ENCODE measurements at regions not wholly inside any gene's neighbourhood (a gene's known extent, or its start where the extent isn't known, plus 50 kb on each side); places are given as distances from the start of the nearest gene placed in this dataset.

DNA sequence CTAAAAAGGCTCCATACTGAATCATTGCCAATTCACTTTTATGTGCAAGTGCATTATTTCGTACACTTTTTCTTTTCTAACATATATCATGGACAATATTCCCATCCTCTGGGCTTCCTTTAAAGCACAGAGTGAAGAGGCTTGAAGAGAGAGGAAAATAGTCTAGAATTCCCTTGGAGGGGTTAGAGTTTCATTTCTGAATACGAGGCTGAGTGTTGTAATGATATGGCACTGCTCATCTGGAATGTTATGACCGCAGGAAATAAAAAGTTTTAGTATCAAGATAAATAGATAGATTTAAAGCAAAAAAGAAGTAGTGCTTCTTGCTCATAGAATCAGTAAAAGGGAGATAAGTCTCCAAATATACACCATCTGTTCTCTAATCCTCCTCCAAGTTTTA, 412.3 kb upstream of the SLITRK1 start:
- H3K36me3 ChIP-seq (replicated peaks; ENCODE audit: insufficient read depth, low read depth) = no peaks in the 10 kb centered on the region
- 84% methylated on average over 3 of the region's 3 CpGs for WGBS (ENCODE audit: low lambda C conversion rate, missing lambda C conversion rate)
- H3K4me3 ChIP-seq = no peak overlapping the region
- H4K20me1 ChIP-seq (ENCODE audit: insufficient read depth, poor library complexity, severe bottlenecking) = no peaks in the 10 kb centered on the region
- no peaks in the 10 kb centered on the region for H3K79me2 ChIP-seq
- no peak for TF ChIP-seq CTCF (IDR thresholded peaks at IDR 0.05; ENCODE audit: poor library complexity)
- TF ChIP-seq EZH2phosphoT487 (IDR thresholded peaks at IDR 0.05; ENCODE audit: low read depth, severe bottlenecking, unreplicated experiment) = no peak
- H3K9me2 ChIP-seq (replicated peaks; ENCODE audit: insufficient read depth) = no peaks in the 10 kb centered on the region
- H2AFZ ChIP-seq = no peak overlapping the region
- H3K9me3 ChIP-seq (ENCODE audit: low read depth) = no peaks in the 10 kb centered on the region
- no peak for DNase-seq (ENCODE audit: low spot score)
- no peaks in the 10 kb centered on the region for H3K4me1 ChIP-seq (ENCODE audit: insufficient read depth)
- H3K27me3 ChIP-seq = no peaks in the 10 kb centered on the region
- H3K27ac ChIP-seq = no peak overlapping the region
- H3K4me2 ChIP-seq = no peak overlapping the region

- WGBS (ENCODE audit: low lambda C conversion rate, missing lambda C conversion rate) = 91% methylated on average over 4 of the region's 4 CpGs
- TF ChIP-seq EZH2phosphoT487 (IDR thresholded peaks at IDR 0.05; ENCODE audit: low read depth, severe bottlenecking, unreplicated experiment) (no peak), CTCF (IDR thresholded peaks at IDR 0.05; ENCODE audit: poor library complexity) (no peak), EZH2 (IDR thresholded peaks at IDR 0.05; ENCODE audit: borderline replicate concordance) (no peak)
- Histone ChIP-seq H3K79me2 (no peaks in the 10 kb centered on the region), H2AFZ (no peak overlapping the region), H3K27me3 (no peaks in the 10 kb centered on the region), H3K36me3 (replicated peaks; ENCODE audit: insufficient read depth, low read depth) (no peaks in the 10 kb centered on the region), H3K9me3 (ENCODE audit: low read depth) (no peaks in the 10 kb centered on the region), H3K4me1 (ENCODE audit: insufficient read depth) (no peaks in the 10 kb centered on the region), H3K4me2 (no peak overlapping the region), H3K9me2 (replicated peaks; ENCODE audit: insufficient read depth) (no peaks in the 10 kb centered on the region), H3K27ac (no peak overlapping the region), H3K4me3 (no peak overlapping the region), H4K20me1 (ENCODE audit: insufficient read depth, poor library complexity, severe bottlenecking) (no peaks in the 10 kb centered on the region)
- DNase-seq (ENCODE audit: low spot score) = no peak
Observed at GRCh38 chr13:84290386-84290785, 408.1 kb upstream of the SLITRK1 start.

DNA sequence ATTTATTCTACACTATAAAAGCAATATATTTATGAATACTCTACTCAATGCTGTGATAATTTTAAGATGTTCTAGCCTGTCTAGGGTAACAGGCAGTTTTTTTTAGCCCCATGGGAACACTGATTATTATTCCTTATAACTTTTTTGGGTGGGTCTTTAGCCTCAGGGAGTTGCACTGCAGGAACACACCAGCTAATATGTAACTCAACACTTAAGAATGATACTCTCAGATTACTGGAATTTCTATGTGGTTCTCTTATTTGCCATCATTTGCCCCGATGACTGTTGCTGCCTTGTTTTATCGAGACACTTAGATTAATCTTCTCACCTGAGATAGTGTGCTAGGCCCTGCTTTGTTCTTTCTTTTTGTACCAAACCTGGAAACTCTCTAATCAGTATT, 396.9 kb upstream of the SLITRK1 start:
- H2AFZ ChIP-seq = no peak overlapping the region
- no peaks in the 10 kb centered on the region for H3K9me3 ChIP-seq (ENCODE audit: low read depth)
- H3K27me3 ChIP-seq = no peaks in the 10 kb centered on the region
- 86% methylated on average over 2 of the region's 2 CpGs for WGBS (ENCODE audit: low lambda C conversion rate, missing lambda C conversion rate)
- no peak overlapping the region for H3K4me2 ChIP-seq
- no peaks in the 10 kb centered on the region for H3K9me2 ChIP-seq (replicated peaks; ENCODE audit: insufficient read depth)
- H3K27ac ChIP-seq = no peak overlapping the region
- no peaks in the 10 kb centered on the region for H4K20me1 ChIP-seq (ENCODE audit: insufficient read depth, poor library complexity, severe bottlenecking)
- H3K4me1 ChIP-seq (ENCODE audit: insufficient read depth) = no peaks in the 10 kb centered on the region
- no peak for DNase-seq (ENCODE audit: low spot score)
- H3K36me3 ChIP-seq (replicated peaks; ENCODE audit: insufficient read depth, low read depth) = no peaks in the 10 kb centered on the region
- H3K4me3 ChIP-seq = no peak overlapping the region
- H3K79me2 ChIP-seq = no peaks in the 10 kb centered on the region
- TF ChIP-seq EZH2 (IDR thresholded peaks at IDR 0.05; ENCODE audit: borderline replicate concordance) (no peak), EZH2phosphoT487 (IDR thresholded peaks at IDR 0.05; ENCODE audit: low read depth, severe bottlenecking, unreplicated experiment) (no peak), CTCF (IDR thresholded peaks at IDR 0.05; ENCODE audit: poor library complexity) (no peak)
